HG03342 (cell line): ENCODE measurements at regions not wholly inside any gene's neighbourhood (a gene's known extent, or its start where the extent isn't known, plus 50 kb on each side); places are given as distances from the start of the nearest gene placed in this dataset.

ENCODE experiments used
- ATAC-seq: cut with Tn5 transposase; IDR thresholded peaks from one replicate; pipeline ENCODE4 v1.9.1; 2021; ENCODE audit warnings: mild to moderate bottlenecking, moderate library complexity; ENCODE audit not compliant: unreplicated experiment

- no peak for ATAC-seq
Measured at GRCh38 chr1:228823200-228823599, 87.9 kb downstream of the RHOU start.

GRCh38 chr1:228824366-228824765 is 89.1 kb downstream of the RHOU start:
- ATAC-seq = no peak

- no peak for ATAC-seq
Measured at GRCh38 chr1:228825041-228825440, 89.8 kb downstream of the RHOU start.

- ATAC-seq = peak; percentile 81
Measured at GRCh38 chr1:228825840-228826484, 90.7 kb downstream of the RHOU start.

- ATAC-seq = no peak
Measured at GRCh38 chr1:228827019-228827418, 91.7 kb downstream of the RHOU start.

GRCh38 chr1:228828151-228828550 is 92.9 kb downstream of the RHOU start:
- ATAC-seq = no peak

- no peak for ATAC-seq
Measured at GRCh38 chr1:228830185-228830953, 95.1 kb downstream of the RHOU start.

GRCh38 chr1:228830954-228831481 is 95.7 kb downstream of the RHOU start:
- peak; percentile 82 for ATAC-seq

- no peak for ATAC-seq
Measured at GRCh38 chr1:228833911-228834688, 98.8 kb downstream of the RHOU start.

GRCh38 chr1:228835456-228835855 is 100.2 kb downstream of the RHOU start:
- ATAC-seq = no peak

GRCh38 chr1:228835911-228836310 is 100.6 kb downstream of the RHOU start:
- ATAC-seq = no peak

- ATAC-seq = no peak
Measured at GRCh38 chr1:228836427-228836826, 101.1 kb downstream of the RHOU start.

- ATAC-seq = no peak
Measured at GRCh38 chr1:228837032-228837431, 101.8 kb downstream of the RHOU start.

- peak; percentile 70 for ATAC-seq
Measured at GRCh38 chr1:228837817-228838716, 102.8 kb downstream of the RHOU start.

- no peak for ATAC-seq
Measured at GRCh38 chr1:228838717-228839500, 103.6 kb downstream of the RHOU start.

GRCh38 chr1:228839656-228840055 is 104.4 kb downstream of the RHOU start:
- no peak for ATAC-seq

- no peak for ATAC-seq
Measured at GRCh38 chr1:228841632-228842031, 106.4 kb downstream of the RHOU start.

GRCh38 chr1:228842094-228842775 is 107.0 kb downstream of the RHOU start:
- ATAC-seq = no peak

- no peak for ATAC-seq
Measured at GRCh38 chr1:228845101-228845500, 109.8 kb downstream of the RHOU start.
